H1 (cell line): ENCODE measurements at regions not wholly inside any gene's neighbourhood (a gene's known extent, or its start where the extent isn't known, plus 50 kb on each side); places are given as distances from the start of the nearest gene placed in this dataset.

ENCODE experiments used
- CTCF ChIP-seq, 3 experiments: IDR thresholded peaks; 1 replicate in 2 of 3; 2 replicates in 1 of 3; pipeline versions ENCODE4 v1.5.1 to v1.6.1; 2011; ENCODE audit warnings: low read length in 3 of 3, mild to moderate bottlenecking in 3 of 3, inconsistent platforms in 2 of 3, low read depth in 1 of 3, moderate library complexity in 1 of 3; ENCODE audit not compliant: insufficient read depth in 1 of 3; ENCODE audit errors: control extremely low read depth in 1 of 3
- GABPA ChIP-seq: IDR thresholded peaks from 2 replicates; pipeline ENCODE4 v1.6.1; 2011; ENCODE audit warnings: mild to moderate bottlenecking, low read length, moderate library complexity, borderline replicate concordance; ENCODE audit not compliant: insufficient read depth
- SIN3A ChIP-seq, 2 experiments: IDR thresholded peaks in 1 of 2; conservative IDR thresholded peaks in 1 of 2; 2 replicates each; pipeline ENCODE4 v1.6.1; 2011 to 2012; ENCODE audit warnings: low read length in 2 of 2, improper control_type of control experiment in 1 of 2, low read depth in 1 of 2, mild to moderate bottlenecking in 1 of 2
- SIX5 ChIP-seq: IDR thresholded peaks from 2 replicates; pipeline ENCODE4 v1.6.1; 2011; ENCODE audit warnings: mild to moderate bottlenecking, low read depth, low read length
- TAF1 ChIP-seq: IDR thresholded peaks from 2 replicates; pipeline ENCODE4 v1.6.1; 2011; ENCODE audit warnings: mild to moderate bottlenecking, low read depth, low read length
- YY1 ChIP-seq: IDR thresholded peaks from 2 replicates; pipeline ENCODE4 v1.6.1; 2011; ENCODE audit warnings: low read depth, mild to moderate bottlenecking, low read length

- TF ChIP-seq TAF1 (no peak), CTCF (IDR thresholded peaks at IDR 0.05; ENCODE audit: control extremely low read depth in 1 of 3, insufficient read depth in 1 of 3, low read depth in 1 of 3, low read length in 3 of 3) (no peak), YY1 (no peak), SIX5 (no peak), SIN3A (conservative IDR thresholded peaks at IDR 0.05 in 1 of 2, IDR thresholded peaks at IDR 0.05 in 1 of 2; ENCODE audit: low read depth in 1 of 2, low read length in 2 of 2) (no peak), GABPA (no peak)
These were observed 1500.0 kb downstream of the BRD1 start for GRCh38 chr22:48327721-48328120.
